Pons (tissue), 1 donor: ENCODE measurements at regions not wholly inside any gene's neighbourhood (a gene's known extent, or its start where the extent isn't known, plus 50 kb on each side); places are given as distances from the start of the nearest gene placed in this dataset.

Experiments used
- DNase-seq: peaks from one replicate; pipeline ENCODE4 v3.0.0-alpha.2; 2016; ENCODE audit warnings: low spot score

DNA sequence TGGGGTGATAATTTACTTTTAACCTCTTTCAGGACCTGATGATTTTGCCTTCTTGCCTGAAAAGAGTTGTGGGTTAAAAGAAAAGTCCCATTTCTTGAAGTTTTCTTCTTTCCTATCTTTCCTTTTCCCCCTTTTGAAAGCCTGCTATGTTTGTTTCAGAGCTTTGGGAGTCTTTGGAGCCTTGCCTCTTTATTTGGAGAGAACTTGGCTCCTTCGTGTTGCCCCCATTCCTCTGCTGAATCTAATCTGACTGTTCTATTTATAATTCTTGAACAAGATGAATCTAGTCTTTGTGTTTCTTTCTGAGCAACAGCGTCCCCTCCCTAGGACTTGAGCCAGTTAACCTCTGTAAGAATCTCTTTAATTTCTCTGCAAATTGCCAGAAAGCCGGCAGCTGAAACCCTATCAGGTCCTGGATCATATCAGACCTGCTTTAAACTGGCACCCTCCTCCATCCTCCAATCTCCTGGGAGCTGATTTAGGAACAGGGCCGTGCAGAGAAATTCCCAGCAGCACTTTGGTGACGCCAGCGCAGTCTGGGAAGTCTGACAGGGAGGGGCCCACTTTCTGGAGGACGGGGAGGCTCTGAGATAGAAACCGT, 289.1 kb upstream of the SORL1-AS1 start:
- DNase-seq = peak; percentile 89

DNA sequence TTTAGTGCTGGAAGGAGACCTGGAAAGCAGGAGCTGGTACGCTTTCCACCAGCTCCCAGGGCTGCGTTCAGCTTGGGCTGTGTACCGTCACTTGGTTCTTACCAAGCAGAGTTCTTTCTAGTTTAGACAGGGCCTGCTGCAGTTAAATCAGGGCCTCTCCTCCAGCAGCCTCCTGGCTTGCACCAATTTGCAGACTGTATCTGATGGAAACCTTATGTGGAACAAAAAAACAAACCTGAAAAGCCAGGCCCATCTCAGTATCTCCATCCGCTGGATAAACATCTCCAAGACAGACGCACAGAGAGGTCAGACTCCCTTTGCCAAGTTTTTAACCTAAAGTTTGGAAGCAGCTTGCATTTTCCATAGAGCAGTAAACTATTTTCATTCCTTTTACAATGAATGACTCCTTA, 288.6 kb upstream of the SORL1-AS1 start:
- no peak for DNase-seq

DNA sequence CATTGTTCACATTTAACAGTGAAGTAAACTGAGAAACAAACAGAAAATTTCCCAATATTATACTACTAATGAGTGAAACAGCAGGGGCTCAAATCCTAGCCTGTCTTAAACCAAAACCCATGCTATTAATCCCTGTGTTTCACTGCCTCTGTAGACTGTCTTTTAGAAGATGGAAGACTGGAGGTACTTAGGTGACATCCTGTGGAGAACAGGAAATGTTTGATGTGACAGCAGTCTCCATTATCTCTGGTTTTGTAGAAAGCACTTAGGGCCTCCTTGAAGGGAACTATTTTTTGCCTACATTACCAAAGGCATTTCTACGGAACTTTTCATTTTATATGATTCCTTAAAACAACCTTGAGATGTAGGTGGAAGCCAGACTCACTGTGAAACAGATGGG, 288.1 kb upstream of the SORL1-AS1 start:
- peak; percentile 20 for DNase-seq

DNA sequence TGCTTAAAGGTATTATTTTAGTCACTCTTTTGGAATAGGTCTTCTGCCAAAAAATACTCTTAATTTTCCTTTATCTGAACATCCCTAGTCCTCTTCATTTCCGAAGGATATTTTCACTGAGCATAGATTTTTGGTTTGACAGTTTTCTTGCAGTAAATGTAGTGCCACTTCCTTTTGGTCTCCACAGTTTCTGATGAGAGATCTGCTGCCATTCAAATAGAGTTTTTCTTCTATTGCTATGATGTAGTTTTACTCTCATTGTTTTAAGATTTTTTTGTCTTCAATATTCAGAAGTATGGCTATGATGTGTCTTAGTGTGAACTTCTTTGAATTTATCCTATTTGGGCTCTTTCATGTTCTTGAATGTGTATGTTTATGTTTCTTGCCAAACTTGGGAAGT, 281.1 kb upstream of the SORL1-AS1 start:
- no peak for DNase-seq

DNA sequence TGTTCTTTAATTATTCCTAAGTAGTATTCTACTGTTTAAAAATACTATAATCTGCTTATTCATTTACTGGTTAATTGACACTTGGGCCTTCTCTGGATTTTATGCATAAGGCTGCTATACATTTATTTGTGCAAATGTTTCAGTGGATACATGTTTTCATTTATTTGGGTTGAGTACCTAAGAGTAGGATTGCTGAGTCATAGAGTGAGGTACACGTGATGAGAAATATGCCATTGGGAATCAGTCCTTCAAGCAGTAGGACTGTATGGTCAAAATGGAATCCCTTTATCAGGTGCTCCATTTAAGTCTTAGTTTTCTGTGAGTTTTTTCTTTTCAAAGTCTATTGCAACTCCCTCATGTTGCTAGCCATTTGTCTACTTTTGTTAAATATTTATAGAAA, 275.2 kb upstream of the SORL1-AS1 start:
- no peak for DNase-seq

DNA sequence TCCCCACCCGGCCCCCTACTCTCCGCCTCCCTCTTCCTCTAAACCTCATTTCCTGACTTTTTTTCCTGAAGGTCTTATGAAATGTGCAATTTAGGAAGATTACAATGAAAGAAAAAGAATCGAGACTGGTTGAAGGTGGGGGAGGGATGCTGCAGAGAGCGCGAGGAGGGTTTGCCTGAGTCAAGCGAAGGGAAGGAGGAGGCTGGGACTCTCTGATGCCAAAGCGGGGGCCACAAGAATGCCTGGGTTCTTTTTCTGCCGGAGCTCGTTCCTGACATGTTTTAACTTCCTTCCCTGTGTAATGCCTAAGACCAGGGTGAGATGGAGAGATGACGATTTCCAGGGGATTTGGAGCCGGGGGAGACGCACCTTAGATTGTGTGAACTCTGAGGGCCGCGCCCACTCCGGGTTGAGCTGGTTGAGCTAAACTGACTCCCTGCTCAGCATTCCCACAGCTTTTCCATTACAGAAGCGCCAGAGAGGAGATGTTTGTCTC, 270.5 kb upstream of the SORL1-AS1 start:
- DNase-seq = peak; percentile 66

DNA sequence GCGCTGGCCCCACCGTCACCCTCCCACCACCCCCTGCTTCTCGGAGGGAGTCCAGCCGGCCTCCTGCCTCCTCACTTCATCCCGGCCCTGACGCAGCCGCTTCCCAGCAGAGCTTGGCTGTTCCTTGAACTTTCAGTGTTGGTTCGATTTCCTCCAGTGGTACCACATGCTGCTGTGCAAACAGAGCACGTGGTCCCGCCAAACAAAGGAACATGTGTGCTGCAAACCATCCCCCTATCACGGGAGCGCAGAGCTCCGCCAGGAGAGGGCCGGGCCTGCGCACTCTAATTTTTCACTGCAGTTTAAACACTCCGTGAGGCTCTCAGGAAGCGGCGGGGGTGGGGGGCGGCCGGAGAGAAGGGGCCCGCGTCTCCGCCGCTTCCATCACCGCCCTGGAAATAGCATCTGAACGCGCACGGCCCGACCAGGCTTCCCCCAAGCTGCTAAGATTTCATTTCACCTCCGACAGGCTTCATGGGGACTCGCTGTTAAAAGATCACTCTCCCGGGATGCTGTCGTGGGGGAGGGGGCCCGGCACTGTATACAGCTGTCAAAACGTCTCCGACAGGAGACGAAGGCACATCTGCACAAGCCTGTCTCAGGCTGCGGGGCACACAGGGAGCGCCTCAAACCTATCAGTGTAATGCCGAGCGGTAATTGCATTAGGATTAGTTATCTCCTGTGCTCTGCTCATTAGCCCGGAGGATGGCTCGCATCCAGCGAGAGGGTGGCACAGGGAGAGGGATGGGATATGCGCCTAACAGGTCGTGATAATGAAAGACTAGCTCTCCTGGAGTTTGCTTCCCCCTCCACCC, 269.9 kb upstream of the SORL1-AS1 start:
- DNase-seq = peak; percentile 98

DNA sequence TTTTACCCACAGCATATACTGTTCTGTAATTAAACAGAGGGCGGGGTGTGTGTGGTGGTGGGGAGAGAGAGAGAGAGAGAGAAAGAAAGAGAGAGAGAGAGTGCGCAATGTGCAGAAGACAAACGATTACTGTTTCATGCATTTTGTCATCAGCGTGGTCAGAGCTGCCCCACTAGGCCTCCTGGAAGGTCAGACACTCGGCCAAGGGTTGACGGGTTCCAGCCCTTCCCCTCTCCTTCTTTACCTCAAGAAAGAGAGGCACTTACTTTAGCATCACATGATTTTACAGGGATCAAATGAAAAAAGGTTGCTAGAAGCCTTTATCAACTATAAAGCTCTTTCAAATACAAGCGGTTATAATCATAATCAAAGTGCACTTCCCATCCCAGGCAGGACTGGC, 269.2 kb upstream of the SORL1-AS1 start:
- peak; percentile 88 for DNase-seq

DNA sequence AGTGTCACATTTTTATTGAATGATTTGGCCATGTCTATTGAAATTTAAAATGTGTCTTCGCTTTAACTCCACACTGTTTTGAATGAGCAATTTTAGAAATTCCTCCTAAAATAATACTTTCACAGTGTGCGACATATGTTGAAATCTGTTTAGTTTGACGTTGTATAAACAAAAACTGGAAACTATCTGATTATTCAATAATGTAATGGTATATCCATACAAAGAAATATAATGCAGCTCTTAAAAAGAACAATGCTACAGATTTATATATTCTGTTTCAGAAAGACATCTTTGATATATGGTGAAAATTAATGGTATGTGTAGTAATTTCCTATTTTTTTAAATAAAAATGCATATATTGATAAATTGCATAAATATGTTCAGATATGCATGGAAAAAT, 268.7 kb upstream of the SORL1-AS1 start:
- no peak for DNase-seq

DNA sequence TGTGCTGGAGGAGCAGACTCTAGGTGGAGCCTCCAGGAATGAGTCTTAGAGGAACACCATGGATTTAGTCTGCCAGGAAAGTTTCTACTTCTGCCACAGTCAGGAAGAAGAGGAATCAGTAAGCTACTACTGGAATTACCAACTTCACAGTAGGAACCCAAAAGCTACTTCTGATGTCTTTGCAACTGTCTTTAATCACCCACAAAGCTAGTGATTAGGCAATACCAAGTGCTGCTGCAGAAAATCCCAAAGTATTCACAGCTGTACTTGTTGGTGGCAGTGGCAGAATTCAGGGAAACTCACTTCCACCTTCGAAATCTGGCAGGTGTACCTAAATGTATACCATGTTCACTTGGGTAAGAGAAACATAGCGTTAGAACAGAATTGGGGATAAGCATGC, 264.5 kb upstream of the SORL1-AS1 start:
- DNase-seq = no peak

DNA sequence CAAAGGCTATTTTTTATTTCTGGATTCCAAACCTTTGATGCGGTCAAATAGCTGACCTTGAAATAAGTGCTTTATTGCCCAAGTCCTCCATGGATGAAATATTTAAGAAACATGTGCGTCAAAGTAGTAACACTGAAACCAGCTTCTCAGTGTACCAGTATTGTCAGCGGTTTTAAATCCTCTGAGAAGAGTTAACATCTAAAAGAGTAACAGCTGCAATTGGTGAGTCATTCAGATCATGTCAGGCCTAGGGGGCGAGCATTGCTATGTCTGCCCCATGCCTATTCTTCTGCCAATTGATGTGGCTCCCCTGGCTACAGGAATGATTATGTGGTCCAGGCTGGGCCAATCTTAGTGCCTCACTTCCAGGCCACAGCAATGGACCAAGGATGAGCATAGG, 263.3 kb upstream of the SORL1-AS1 start:
- no peak for DNase-seq

DNA sequence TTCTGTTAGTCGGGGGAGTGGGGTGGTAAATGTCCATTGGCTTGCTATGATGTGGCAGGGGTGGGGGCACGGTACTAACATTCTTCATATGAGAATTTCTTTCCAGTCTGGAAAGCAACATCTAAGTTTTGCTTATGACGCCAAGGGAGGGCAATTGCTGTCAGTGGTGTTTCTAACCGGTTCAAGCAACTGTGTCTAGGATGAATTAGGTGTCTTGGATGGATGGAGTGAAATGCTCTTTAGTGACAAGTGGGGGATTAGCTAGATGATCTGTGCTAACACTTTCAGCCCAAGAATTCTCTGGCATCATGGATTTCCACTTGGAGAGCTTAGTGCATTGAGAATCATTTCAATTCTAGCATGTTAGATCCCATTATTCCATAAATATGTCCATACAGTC, 262.6 kb upstream of the SORL1-AS1 start:
- no peak for DNase-seq

DNA sequence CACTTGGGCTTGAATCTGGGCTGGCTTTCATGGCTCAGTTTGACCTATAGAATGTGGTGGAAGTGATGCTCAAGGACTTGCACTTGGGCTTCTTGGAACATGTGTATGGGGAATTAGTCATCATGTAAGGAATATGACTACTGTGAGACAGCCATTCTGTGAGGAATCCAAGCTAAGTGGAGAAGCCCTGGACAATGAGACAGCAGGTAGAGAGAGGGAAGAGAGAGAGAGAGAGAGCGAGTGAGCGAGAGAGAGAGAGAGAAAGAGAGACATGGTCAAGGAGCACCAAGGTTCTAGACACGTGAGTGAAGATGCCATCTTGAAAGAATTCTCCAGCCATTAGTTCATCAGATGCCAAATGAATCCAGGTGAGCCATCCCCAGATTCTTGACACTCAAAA, 261.6 kb upstream of the SORL1-AS1 start:
- DNase-seq = no peak

DNA sequence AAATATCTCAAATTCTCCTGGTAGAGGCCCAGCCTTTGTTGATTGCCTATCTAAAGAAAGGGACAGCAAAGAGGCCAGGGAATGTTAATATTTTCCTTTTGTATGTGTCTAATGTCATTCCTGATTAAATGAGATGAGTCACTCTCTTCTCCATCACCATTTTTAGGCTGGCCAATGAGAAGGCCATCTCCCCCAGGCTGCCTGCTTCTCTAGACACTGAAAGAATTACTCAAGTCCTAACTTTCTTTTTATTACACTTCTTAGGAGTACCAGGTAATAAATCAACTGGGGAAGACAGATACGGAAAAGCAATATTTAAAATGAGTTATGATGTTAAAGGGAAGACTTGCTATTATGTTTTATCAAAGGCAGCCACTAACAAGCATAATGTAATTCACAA, 259.2 kb upstream of the SORL1-AS1 start:
- DNase-seq = no peak

DNA sequence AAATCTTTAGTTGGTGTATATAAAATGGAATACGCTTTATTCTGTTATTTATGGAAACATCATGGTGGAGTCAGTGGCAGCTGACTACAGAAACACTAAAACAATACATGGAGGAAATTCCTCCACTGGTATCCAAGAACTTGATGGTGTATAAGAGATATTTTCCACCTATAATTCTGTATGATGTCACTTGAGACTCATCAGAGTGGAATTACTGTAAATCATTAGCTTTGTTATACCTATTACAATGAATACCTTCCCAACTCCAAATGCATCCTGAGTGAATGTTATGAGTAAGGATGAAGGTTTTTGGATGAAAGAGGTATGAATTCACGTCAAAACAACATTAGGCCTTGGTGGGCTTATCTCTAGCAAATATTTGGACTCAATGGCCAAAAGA, 258.5 kb upstream of the SORL1-AS1 start:
- no peak for DNase-seq

DNA sequence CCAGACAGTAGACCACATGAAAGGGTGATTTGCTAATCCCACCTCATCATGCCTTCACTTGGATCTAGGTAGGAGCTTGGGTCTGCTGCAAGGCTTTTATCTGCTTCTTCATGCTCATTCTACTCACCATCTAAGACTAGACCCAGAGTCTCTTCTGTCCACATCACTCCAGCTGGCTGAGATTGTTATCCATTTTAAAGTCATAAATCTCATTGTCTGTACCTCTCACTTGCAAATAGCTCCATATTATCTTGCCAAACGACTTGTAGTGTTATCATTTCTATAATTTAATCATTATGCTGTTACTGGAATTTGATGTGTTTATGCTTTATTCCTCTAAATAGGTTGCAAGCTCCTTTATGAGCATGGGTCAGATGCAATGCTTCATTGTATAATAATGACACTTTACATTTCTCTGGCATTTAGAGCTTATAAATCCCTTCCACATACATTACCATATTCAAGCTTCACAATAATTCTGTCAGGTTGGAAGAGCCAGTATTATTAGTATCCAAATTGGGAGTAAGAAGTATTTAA, 254.2 kb upstream of the SORL1-AS1 start:
- DNase-seq = no peak

DNA sequence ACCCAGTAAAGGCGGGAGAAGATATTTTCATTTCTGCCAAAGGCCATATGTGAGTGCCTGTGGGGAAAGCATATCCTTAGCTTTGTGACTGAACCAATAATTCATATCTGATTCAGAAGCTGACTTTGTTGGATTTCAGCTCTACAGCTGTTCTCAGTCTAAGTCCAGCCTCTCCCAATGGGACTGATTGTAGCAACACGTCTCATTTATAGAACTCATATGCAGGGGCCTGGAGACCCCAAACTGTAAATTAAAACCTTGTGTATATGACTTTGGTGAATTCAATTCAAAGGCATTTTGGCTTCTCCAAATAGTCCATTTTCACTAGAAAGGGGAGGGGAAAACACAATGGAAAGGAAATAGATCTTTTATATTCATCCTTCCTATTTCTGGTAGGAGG, 250.4 kb upstream of the SORL1-AS1 start:
- no peak for DNase-seq

DNA sequence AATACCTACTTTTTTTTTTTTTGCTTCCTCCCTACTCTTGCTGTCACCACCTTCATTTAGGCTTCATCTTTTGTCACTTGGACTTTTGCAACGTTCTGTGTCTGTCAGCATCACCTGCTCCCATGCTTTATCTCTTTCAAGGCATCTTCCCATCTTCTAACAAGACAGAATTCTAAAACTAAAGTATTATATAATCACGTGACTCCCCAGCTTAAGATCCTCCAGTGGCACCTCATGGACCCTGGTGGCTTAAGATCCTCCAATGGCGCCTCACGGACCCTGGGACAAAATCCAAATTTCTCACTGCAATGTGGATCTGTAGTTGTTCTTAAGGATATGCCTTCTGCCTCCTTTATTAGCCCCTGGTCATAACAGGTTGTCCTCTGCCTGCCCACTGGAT, 248.2 kb upstream of the SORL1-AS1 start:
- DNase-seq = no peak

DNA sequence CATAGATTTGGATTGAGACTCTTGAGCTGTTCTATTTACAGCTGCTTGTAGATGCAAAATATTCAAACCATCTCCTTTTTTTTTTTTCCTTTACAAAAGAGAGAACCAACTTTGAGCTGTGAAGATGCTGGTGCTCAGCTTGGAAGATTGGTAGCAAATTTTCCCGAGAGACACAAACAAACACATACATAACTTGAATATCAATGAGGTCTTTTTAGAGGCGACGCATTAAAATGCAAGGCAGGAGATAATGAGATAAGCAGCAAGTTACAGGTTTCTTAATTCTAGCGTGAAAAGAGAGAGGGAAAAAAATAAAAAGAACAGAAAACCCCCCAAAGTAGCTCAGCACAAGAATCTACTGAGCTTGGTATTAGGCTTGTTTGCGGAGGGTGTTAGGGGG, 247.0 kb upstream of the SORL1-AS1 start:
- peak; percentile 75 for DNase-seq

DNA sequence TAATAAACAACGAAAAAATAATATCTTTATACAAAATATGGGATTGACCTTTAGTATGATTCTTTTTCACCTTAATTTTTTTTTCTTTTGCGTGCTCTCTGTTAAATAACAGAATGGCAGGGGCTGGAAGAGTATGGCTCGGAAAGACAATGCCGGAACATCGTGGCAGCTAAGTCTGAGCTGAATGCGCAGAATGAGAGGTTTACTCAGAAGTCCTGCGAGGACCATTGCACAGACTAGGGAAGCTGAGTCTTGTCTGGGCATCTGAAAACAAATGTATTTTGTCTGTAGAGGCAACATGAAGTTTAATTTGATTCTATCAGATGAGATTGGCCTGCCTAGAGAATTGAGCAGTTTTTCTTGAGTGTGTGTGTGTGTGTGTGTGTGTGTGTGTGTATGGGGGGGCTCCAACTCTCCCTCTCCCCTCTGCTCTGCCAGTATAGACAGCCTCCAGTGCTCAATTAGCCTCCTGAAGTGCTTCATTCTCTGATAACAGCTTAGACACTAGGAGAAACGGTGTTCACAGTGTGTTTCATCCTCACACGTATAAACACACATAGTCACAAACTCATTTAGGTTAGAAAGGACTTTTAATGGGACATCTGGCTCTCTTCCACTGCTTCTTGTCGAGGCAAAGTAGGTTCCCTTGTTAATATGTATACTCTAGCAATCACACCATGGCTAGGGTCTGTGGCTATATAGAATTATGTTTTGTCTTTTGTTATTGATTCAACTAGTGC, 244.3 kb upstream of the SORL1-AS1 start:
- DNase-seq = peak; percentile 45

DNA sequence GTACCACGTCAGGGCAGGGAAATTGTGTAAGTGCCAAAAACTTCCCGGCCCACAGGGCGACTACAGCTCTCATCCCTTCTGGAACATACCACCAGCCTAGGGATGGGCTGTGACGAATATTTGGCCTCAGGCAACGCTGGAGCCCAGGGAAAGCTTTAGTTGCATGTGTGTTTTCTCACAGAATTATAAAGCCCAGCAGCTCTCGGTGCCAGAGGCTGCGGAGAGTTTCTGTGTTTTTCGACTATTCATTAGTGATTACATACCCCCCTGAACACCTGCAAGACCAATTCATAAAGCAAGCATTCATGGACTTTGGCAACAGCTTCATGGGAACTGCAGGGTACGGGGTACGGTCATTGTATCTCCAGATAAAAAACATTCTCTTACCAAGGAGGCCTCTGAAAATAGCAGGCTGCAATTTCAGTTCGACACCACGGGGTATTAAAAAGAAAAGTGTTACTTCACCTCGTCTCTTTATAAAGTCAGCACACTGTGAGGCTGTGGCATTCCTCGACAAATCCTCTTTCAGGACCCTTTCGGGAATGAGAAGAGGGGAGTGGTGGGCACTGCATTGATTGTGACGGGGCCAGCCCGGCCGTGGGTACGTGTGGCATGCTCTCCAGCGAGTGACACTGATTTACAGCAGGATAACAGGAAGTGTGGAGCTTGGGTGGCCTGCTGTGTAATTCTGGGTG, 243.6 kb upstream of the SORL1-AS1 start:
- DNase-seq = peak; percentile 88

DNA sequence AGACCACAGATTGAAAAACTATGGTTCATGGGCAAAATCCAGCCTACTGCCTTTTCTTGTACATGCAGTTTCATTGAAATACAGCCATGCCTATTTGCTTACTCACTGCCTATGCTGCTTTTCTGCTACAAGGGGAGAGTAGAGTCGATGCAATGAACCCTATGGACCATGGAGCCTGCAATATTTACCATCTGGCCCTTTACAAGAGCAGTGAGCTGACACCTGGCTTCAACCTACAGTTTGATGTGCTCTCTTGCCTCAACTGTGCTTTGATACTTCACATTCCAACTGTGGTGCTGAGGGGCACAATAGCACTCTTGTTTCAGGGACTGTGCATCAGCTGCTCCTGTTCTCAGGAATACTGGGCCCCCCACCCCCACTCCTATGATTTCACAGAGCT, 239.5 kb upstream of the SORL1-AS1 start:
- peak; percentile 34 for DNase-seq
